ENCODE measurements at regions not wholly inside any gene's neighbourhood (a gene's known extent, or its start where the extent isn't known, plus 50 kb on each side); places are given as distances from the start of the nearest gene placed in this dataset.

GRCh38 chr13:80070024-80070703, 270.8 kb downstream of the SPRY2 start:
- Histone ChIP-seq H2BK120ac (ENCODE audit: low read depth, low read length) (no peak overlapping the region), H3K36me3 (ENCODE audit: control insufficient read depth, insufficient read depth, low read length) (no peaks in the 10 kb centered on the region), H2AFZ (replicated peaks; ENCODE audit: low read length, poor library complexity) (no peak overlapping the region), H4K8ac (ENCODE audit: low read depth in 2 of 2, low read length in 2 of 2) (no peak overlapping the region), H3K9ac (ENCODE audit: low read depth, low read length) (no peak overlapping the region), H2AK9ac (replicated peaks; ENCODE audit: low read depth, low read length, poor library complexity) (no peak overlapping the region), H3K56ac (ENCODE audit: extremely low read depth, insufficient read depth, low read length) (no peak overlapping the region), H3K18ac (ENCODE audit: low read depth, low read length) (no peak overlapping the region), H3K14ac (replicated peaks; ENCODE audit: low read depth, low read length) (no peak overlapping the region), H4K20me1 (ENCODE audit: insufficient read depth, low read length) (no peaks in the 10 kb centered on the region), H3K4me2 (ENCODE audit: low read depth, low read length) (no peak overlapping the region), H3K4ac (ENCODE audit: low read depth, low read length) (no peak overlapping the region), H2BK20ac (ENCODE audit: low read depth, low read length) (no peak overlapping the region), H3K23ac (ENCODE audit: low read depth, low read length) (no peak overlapping the region), H3K79me1 (ENCODE audit: low read depth in 1 of 2, low read length in 2 of 2) (no peaks in the 10 kb centered on the region), H3K27ac (ENCODE audit: insufficient read depth, low read length) (no peak overlapping the region), H3K4me1 (ENCODE audit: control insufficient read depth, insufficient read depth, low read length) (no peaks in the 10 kb centered on the region), H3K4me3 (ENCODE audit: insufficient read depth, low read depth, low read length) (no peak overlapping the region), H2BK5ac (ENCODE audit: low read depth, low read length, poor library complexity, severe bottlenecking) (no peak overlapping the region), H4K5ac (ENCODE audit: low read depth, low read length) (no peak overlapping the region), H2AK5ac (ENCODE audit: low read depth, low read length) (no peak overlapping the region), H4K91ac (ENCODE audit: insufficient read depth, low read depth, low read length) (no peak overlapping the region), H3K9me3 (ENCODE audit: control insufficient read depth, insufficient read depth, low read length) (no peaks in the 10 kb centered on the region), H2BK15ac (ENCODE audit: low read depth, low read length) (no peak overlapping the region), H3K9me1 (ENCODE audit: insufficient read depth, low read length) (no peaks in the 10 kb centered on the region), H3K27me3 (ENCODE audit: control insufficient read depth, insufficient read depth, low read length) (no peaks in the 10 kb centered on the region)
- TF ChIP-seq RAD21 (IDR thresholded peaks at IDR 0.05; ENCODE audit: low read length) (no peak), FOS (IDR thresholded peaks at IDR 0.05; ENCODE audit: low read depth, low read length) (no peak), RCOR1 (IDR thresholded peaks at IDR 0.05; ENCODE audit: insufficient replicate concordance, low read length) (no peak), CTCF (conservative IDR thresholded peaks at IDR 0.05; ENCODE audit: low read depth, low read length) (no peak), ELK1 (IDR thresholded peaks at IDR 0.05; ENCODE audit: borderline replicate concordance, low read depth, low read length) (no peak), MAFK (IDR thresholded peaks at IDR 0.05; ENCODE audit: low read depth, low read length) (no peak), POLR2A (IDR thresholded peaks at IDR 0.05; ENCODE audit: low read depth, low read length) (no peak), CEBPB (IDR thresholded peaks at IDR 0.05; ENCODE audit: low read depth, low read length) (no peak), BHLHE40 (IDR thresholded peaks at IDR 0.05; ENCODE audit: low read depth, low read length) (no peak), USF2 (IDR thresholded peaks at IDR 0.05; ENCODE audit: low read depth, low read length) (no peak), CHD1 (IDR thresholded peaks at IDR 0.05; ENCODE audit: low read depth, low read length) (no peak), RFX5 (IDR thresholded peaks at IDR 0.05; ENCODE audit: low read depth, low read length) (no peak), MAZ (IDR thresholded peaks at IDR 0.05; ENCODE audit: borderline replicate concordance, low read depth, low read length) (no peak), SMC3 (IDR thresholded peaks at IDR 0.05; ENCODE audit: low read depth, low read length) (no peak), MXI1 (IDR thresholded peaks at IDR 0.05; ENCODE audit: borderline replicate concordance, low read depth, low read length) (no peak), NFE2L2 (IDR thresholded peaks at IDR 0.05; ENCODE audit: low read depth, low read length) (no peak)
- in situ Hi-C loops (cut with MboI; ENCODE audit: low sequenced_read_pairs) (no loop called here), intact Hi-C loops (cut with micrococcal nuclease) (no loop called here), dilution Hi-C loops (cut with HindIII; ENCODE audit: low sequenced_read_pairs, unreplicated experiment) (no loop called here)
- ATAC-seq (ENCODE audit: low read depth) (no peak), DNase-seq (no peak)
- BruUV-seq (replicated peaks), result no TSS peak
- POLR2A ChIA-PET (ENCODE audit: unreplicated experiment), result no interaction called here
- 75% methylated on average over 6 of the region's 11 CpGs; no CpG with 5 or more reads in 1 of the 2 experiments for WGBS, 2 experiments (ENCODE audit: extremely low coverage in 2 of 2, insufficient read length in 1 of 2)
- CTCF ChIA-PET, result interaction anchor here (0.5 to 0.6 kb wide), 2 partner anchors 588 to 1406 kb away, joined by 3 read pairs; no protein-coding TSS in a partner anchor

Data from IMR-90 (cell line).